ENCODE measurements at regions not wholly inside any gene's neighbourhood (a gene's known extent, or its start where the extent isn't known, plus 50 kb on each side); places are given as distances from the start of the nearest gene placed in this dataset.
"Not testable (repeated sequence)": the region's sequence is repeated elsewhere in the genome, so short reads cannot be mapped to it uniquely, and the experiment has no call there.

GRCh38 chr12:116672010-116672409, 65.9 kb downstream of the SPRING1 start:
- DNase-seq (ENCODE audit: extremely low read depth, low read depth), result no peak
- no peak for TF ChIP-seq CTCF (IDR thresholded peaks at IDR 0.05; ENCODE audit: low read depth, low read length)

GRCh38 chr12:116670859-116671258, 67.0 kb downstream of the SPRING1 start:
- DNase-seq (ENCODE audit: extremely low read depth, low read depth), result no peak
- no peak for TF ChIP-seq CTCF (IDR thresholded peaks at IDR 0.05; ENCODE audit: low read depth, low read length)

- TF ChIP-seq CTCF (IDR thresholded peaks at IDR 0.05; ENCODE audit: low read depth, low read length), result no peak
- no peak for DNase-seq (ENCODE audit: extremely low read depth, low read depth)
These were observed 70.1 kb downstream of the SPRING1 start for GRCh38 chr12:116667752-116668151.

GRCh38 chr12:116666829-116667228, 71.0 kb downstream of the SPRING1 start:
- DNase-seq (ENCODE audit: extremely low read depth, low read depth), result not testable (repeated sequence)

- DNase-seq (ENCODE audit: extremely low read depth, low read depth), result no peak
- TF ChIP-seq CTCF (IDR thresholded peaks at IDR 0.05; ENCODE audit: low read depth, low read length), result no peak
These were observed 71.6 kb downstream of the SPRING1 start for GRCh38 chr12:116666305-116666673.

GRCh38 chr12:116665666-116666304, 72.1 kb downstream of the SPRING1 start:
- no peak for TF ChIP-seq CTCF (IDR thresholded peaks at IDR 0.05; ENCODE audit: low read depth, low read length)
- no peak for DNase-seq (ENCODE audit: extremely low read depth, low read depth)

GRCh38 chr12:116664085-116664484, 73.8 kb downstream of the SPRING1 start:
- no peak for DNase-seq (ENCODE audit: extremely low read depth, low read depth)
- no peak for TF ChIP-seq CTCF (IDR thresholded peaks at IDR 0.05; ENCODE audit: low read depth, low read length)

GRCh38 chr12:116662612-116663144, 75.2 kb downstream of the SPRING1 start:
- TF ChIP-seq CTCF (IDR thresholded peaks at IDR 0.05; ENCODE audit: low read depth, low read length), result peak; percentile 12
- no peak for DNase-seq (ENCODE audit: extremely low read depth, low read depth)
